Neural progenitor cell (in vitro differentiated cells): ENCODE measurements at regions not wholly inside any gene's neighbourhood (a gene's known extent, or its start where the extent isn't known, plus 50 kb on each side); places are given as distances from the start of the nearest gene placed in this dataset.

Source experiments
- EZH2 ChIP-seq: fragments of 200-600 bp; sonication (generic); IDR thresholded peaks from 2 replicates; pipeline ENCODE4 v1.6.1; 2017; ENCODE audit warnings: antibody characterized with exemption, mild to moderate bottlenecking, moderate library complexity
- TF ChIP-seq, protein P1 (sequence below): fragments of 200-600 bp; sonication (generic); IDR thresholded peaks from 2 replicates; pipeline ENCODE4 v1.5.1; 2017; ENCODE audit warnings: antibody characterized with exemption, mild to moderate bottlenecking

DNA sequence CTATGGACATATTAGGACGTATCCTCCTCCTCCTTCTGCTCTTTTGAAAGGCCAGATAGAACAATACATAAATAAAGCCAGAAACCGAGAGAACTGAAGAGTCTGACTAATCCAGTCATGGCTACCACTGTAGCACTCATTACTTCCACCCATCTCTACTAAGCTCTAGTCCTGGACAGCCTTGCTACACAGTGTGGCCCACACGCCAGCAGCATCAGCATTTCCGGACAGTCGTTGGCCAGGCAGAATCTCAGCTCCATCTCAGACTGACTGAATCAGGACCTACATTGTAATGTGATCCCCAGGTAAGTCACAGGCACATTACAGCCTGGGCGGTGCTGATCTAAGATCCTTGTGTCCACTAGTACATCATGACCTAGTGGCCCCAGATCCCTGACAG is 182.9 kb downstream of the DRD1 start:
- TF ChIP-seq EZH2 = no peak
- TF ChIP-seq, protein P1, sequence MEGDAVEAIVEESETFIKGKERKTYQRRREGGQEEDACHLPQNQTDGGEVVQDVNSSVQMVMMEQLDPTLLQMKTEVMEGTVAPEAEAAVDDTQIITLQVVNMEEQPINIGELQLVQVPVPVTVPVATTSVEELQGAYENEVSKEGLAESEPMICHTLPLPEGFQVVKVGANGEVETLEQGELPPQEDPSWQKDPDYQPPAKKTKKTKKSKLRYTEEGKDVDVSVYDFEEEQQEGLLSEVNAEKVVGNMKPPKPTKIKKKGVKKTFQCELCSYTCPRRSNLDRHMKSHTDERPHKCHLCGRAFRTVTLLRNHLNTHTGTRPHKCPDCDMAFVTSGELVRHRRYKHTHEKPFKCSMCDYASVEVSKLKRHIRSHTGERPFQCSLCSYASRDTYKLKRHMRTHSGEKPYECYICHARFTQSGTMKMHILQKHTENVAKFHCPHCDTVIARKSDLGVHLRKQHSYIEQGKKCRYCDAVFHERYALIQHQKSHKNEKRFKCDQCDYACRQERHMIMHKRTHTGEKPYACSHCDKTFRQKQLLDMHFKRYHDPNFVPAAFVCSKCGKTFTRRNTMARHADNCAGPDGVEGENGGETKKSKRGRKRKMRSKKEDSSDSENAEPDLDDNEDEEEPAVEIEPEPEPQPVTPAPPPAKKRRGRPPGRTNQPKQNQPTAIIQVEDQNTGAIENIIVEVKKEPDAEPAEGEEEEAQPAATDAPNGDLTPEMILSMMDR = no peak
